ENCODE measurements at regions not wholly inside any gene's neighbourhood (a gene's known extent, or its start where the extent isn't known, plus 50 kb on each side); places are given as distances from the start of the nearest gene placed in this dataset.

- TF ChIP-seq POLR2AphosphoS5 (IDR thresholded peaks at IDR 0.05; ENCODE audit: low read depth) (no peak), CTCF (IDR thresholded peaks at IDR 0.05; ENCODE audit: insufficient read depth, low read length) (no peak), GABPA (IDR thresholded peaks at IDR 0.05; ENCODE audit: low read depth) (no peak)
- TF ChIP-seq, protein P1, sequence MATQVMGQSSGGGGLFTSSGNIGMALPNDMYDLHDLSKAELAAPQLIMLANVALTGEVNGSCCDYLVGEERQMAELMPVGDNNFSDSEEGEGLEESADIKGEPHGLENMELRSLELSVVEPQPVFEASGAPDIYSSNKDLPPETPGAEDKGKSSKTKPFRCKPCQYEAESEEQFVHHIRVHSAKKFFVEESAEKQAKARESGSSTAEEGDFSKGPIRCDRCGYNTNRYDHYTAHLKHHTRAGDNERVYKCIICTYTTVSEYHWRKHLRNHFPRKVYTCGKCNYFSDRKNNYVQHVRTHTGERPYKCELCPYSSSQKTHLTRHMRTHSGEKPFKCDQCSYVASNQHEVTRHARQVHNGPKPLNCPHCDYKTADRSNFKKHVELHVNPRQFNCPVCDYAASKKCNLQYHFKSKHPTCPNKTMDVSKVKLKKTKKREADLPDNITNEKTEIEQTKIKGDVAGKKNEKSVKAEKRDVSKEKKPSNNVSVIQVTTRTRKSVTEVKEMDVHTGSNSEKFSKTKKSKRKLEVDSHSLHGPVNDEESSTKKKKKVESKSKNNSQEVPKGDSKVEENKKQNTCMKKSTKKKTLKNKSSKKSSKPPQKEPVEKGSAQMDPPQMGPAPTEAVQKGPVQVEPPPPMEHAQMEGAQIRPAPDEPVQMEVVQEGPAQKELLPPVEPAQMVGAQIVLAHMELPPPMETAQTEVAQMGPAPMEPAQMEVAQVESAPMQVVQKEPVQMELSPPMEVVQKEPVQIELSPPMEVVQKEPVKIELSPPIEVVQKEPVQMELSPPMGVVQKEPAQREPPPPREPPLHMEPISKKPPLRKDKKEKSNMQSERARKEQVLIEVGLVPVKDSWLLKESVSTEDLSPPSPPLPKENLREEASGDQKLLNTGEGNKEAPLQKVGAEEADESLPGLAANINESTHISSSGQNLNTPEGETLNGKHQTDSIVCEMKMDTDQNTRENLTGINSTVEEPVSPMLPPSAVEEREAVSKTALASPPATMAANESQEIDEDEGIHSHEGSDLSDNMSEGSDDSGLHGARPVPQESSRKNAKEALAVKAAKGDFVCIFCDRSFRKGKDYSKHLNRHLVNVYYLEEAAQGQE (IDR thresholded peaks at IDR 0.05; ENCODE audit: insufficient replicate concordance, low read depth) = no peak
These were observed 175.5 kb downstream of the BTBD3 start for GRCh38 chr20:12093057-12093796.

Measured in HL-60 (cell line).